GM19452 (cell line): ENCODE measurements at regions not wholly inside any gene's neighbourhood (a gene's known extent, or its start where the extent isn't known, plus 50 kb on each side); places are given as distances from the start of the nearest gene placed in this dataset.
"Not testable (repeated sequence)": the region's sequence is repeated elsewhere in the genome, so short reads cannot be mapped to it uniquely, and the experiment has no call there.

Experiments
- ATAC-seq: cut with Tn5 transposase; IDR thresholded peaks from one replicate; pipeline ENCODE4 v1.9.1; 2021; ENCODE audit not compliant: unreplicated experiment

DNA sequence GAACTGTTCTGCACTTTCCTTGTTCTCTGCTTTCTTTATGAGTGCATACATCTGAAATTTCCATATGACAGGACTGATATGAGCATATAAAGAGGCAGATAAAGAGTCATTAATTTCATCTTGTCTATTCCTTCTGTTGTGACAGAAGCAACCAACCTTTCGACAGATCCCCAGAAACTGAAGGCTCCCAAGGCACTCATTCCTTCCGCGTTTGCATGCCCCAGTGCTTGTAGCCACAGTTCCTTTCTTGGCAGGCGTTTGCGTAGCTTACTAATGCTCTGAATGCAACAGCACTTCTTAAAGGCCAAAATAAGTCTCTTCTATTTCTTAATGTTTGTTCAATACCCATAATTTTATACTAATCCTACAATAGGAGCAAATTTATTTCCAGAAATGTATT, 94.0 kb upstream of the TBL1X start:
- no peak for ATAC-seq

- ATAC-seq: no peak
Observed at GRCh38 chrX:9372866-9373265, 92.0 kb upstream of the TBL1X start.

- ATAC-seq: no peak
Observed at GRCh38 chrX:9373789-9374188, 91.1 kb upstream of the TBL1X start.

DNA sequence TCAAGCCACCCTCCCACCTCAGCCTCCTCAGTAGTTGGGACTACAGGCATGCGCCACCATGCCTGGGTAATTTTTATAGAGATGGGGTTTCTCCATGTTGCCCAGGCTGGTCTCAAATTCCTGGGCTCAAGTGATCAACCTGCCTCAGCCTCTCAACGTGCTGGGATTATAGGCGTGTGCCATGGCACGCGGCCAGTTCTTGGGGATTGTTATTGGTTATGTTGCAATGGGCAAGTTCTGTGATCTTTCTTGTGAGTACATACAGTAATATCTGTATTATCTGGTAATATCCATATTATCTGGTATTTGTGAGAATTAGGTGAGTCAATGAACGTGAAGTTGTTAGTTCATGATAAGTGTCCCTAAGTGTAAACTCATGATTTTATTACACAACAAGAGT, 90.3 kb upstream of the TBL1X start:
- ATAC-seq: no peak

- no peak for ATAC-seq
Observed at GRCh38 chrX:9376111-9376510, 88.7 kb upstream of the TBL1X start.

DNA sequence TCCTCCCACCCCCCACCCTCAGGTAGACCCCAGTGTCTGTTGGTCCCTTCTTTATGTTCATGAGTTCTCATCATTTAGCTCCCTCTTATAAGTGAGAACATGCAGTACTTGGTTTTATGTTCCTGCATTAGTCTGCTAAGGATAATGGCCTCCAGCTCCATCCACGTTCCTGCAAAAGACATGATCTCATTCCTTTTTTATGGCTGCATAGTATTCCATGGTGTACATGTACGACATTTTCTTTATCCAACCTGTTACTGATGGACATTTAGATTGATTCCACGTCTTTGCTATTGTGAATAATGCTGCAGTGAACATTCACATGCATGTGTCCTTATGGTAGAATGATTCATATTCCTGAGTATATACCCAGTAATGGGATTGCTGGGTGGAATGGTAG, 87.6 kb upstream of the TBL1X start:
- not testable (repeated sequence) for ATAC-seq

- ATAC-seq: no peak
Observed at GRCh38 chrX:9378980-9379696, 85.7 kb upstream of the TBL1X start.

DNA sequence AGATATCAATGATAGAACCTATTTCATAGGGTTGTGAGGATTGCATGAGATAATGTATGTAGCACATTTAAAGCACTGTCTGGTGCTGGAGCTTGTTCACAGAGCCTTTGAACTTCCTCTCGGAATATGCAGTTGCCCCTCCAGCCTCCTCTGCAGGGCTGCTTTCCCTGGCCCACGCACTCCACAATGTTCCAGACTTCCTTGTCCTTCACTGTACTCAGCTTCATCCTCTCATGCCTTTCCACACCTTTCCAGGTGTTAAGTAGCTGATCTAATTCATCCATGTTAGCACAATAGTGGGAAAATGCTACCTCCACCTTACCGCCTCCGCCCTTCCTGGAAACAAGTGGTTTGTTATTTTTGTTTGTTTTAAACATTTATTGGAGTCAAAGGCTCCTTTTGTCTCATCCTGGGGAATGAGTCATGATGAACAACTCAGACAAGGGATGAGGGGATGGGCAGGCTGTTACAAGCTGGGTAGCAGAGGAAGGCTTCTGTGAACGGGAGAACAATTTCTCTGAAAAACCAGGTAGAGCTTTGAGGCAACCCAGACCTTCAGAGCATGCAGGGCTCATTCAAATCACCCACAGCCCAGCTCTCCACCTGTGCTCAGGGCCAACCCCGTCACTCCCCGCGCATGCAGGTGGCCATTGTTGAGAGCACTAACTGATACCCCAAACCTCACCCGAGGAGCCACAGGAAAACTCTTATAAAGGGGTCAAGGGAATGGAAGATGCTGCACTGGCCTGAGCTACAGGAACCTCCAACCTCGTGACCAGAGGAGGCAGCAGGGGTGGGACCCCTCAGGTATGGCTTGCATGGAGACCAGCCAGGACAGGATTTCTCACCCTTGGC, 84.9 kb upstream of the TBL1X start:
- ATAC-seq: no peak

DNA sequence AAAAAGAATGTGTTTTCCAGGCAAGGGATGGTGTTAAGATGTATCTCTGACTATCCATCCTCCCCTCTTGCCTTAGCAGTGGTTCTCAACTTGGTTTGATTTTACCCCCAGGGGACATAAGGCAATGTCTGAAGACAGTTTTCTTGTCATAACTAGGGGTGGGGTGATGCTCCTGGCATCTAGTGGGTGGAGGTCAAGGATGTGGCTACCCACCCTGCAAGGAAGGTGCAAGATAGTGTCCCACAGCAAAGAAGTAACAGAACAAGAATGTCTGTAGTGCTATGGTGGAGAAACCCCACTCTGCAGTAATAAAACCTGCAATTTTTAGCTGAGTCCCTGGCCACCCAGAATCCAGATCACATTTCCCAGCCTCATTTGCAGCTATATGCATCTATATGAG, 81.2 kb upstream of the TBL1X start:
- no peak for ATAC-seq

DNA sequence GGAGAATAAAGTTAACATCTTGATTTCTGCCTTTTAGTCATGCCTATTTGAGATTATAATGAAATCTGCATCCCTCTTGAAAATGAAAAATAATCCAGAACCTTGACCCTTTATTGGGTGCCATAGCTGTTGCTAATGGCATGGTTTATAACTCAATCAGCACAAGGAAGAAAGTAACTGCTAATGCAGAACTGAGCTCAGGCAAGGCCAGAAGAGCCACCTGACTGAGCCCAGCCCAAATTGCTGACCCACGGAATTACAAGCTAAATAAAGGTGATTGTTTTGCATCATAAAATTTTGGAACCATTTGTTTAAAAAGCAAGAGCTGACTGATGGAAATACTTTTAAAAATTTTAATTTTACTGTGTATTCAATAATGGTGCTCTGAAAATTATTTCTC, 76.4 kb upstream of the TBL1X start:
- ATAC-seq: no peak

DNA sequence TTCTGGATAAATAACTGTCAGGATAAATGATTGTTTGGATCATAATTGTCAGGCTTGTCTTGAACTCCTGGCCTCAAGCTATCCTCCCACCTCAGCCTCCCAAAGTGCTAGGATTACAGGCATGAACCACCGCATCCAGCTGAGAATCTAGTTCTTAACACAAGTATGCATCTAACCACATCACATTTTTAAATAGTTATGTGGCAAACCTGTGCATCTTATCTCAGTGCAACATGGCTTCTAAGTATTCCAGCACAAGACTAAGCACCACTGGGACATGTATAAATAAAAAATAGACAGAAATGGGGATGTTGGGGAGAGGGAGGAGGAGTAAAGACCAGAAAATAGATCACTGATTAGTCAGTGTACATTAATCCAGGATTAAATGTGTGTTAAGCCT, 74.7 kb upstream of the TBL1X start:
- no peak for ATAC-seq

- no peak for ATAC-seq
Observed at GRCh38 chrX:9390693-9391368, 74.0 kb upstream of the TBL1X start.

GRCh38 chrX:9392445-9392844, 72.4 kb upstream of the TBL1X start:
- no peak for ATAC-seq

GRCh38 chrX:9393571-9393970, 71.3 kb upstream of the TBL1X start:
- no peak for ATAC-seq

GRCh38 chrX:9394212-9394611, 70.6 kb upstream of the TBL1X start:
- ATAC-seq: no peak

GRCh38 chrX:9396930-9397329, 67.9 kb upstream of the TBL1X start:
- no peak for ATAC-seq

GRCh38 chrX:9401051-9401450, 63.8 kb upstream of the TBL1X start:
- no peak for ATAC-seq

DNA sequence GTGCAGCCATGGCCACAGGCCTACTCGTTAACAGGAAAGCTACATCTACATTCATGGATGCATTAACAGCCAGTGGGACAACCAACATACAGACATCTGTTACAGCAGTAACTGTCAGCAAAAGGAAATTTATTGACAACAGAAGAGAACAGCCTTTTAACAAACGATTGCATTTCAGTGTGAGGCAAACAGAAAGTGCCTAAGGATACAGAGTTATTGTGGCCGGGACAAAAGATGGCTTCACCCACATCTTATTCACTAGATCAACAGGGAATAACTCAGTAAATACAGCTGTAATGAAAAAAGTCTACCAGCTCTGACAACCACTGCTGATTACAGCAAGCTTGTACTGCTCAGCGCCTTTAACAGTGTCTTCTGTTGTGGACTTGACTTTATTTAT, 61.5 kb upstream of the TBL1X start:
- no peak for ATAC-seq

DNA sequence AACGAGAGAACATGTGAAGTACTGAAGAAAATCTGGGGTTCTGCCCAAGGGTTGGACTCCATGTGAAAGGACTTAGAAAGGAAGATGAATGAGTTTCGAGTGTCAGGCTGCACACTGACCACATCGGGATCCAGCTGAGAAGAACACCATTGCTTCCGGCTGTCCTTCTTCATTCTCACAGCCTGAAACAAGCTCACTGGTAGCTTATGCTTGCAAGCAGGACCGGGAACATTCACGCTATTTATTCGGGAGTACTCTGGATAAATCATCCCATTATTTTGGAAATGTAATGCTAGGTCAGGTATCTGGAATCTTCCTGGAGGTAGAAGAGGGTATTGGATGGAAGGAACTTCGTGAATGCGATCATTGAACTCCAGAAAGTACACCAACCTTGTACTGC, 59.2 kb upstream of the TBL1X start:
- not testable (repeated sequence) for ATAC-seq

- ATAC-seq: not testable (repeated sequence)
Observed at GRCh38 chrX:9410889-9411288, 54.0 kb upstream of the TBL1X start.

- ATAC-seq: not testable (repeated sequence)
Observed at GRCh38 chrX:9411682-9412081, 53.2 kb upstream of the TBL1X start.

GRCh38 chrX:9414416-9414815, 50.4 kb upstream of the TBL1X start:
- no peak for ATAC-seq
